Endothelial cell (in vitro differentiated cells): ENCODE measurements at regions not wholly inside any gene's neighbourhood (a gene's known extent, or its start where the extent isn't known, plus 50 kb on each side); places are given as distances from the start of the nearest gene placed in this dataset.

Experiments
- DNase-seq: peaks from one replicate; pipeline ENCODE4 v3.0.0; 2021; ENCODE audit warnings: low spot score
- H3K27ac Mint-ChIP-seq: one replicate; pipeline ENCODE4 v1.8.0; 2021; ENCODE audit warnings: mixed read lengths, inconsistent platforms; ENCODE audit not compliant: unreplicated experiment
- H3K27me3 Mint-ChIP-seq: one replicate; pipeline ENCODE4 v1.8.0; 2021; ENCODE audit warnings: mild to moderate bottlenecking, moderate library complexity, mixed read lengths, inconsistent platforms; ENCODE audit not compliant: unreplicated experiment
- H3K36me3 Mint-ChIP-seq: one replicate; pipeline ENCODE4 v1.8.0; 2021; ENCODE audit warnings: mild to moderate bottlenecking, low read depth, mixed read lengths, inconsistent platforms; ENCODE audit not compliant: unreplicated experiment
- H3K4me1 Mint-ChIP-seq: one replicate; pipeline ENCODE4 v1.8.0; 2021; ENCODE audit warnings: mild to moderate bottlenecking, mixed read lengths, inconsistent platforms; ENCODE audit not compliant: unreplicated experiment
- H3K4me3 Mint-ChIP-seq: one replicate; pipeline ENCODE4 v1.8.0; 2021; ENCODE audit warnings: mild to moderate bottlenecking, mixed read lengths, inconsistent platforms; ENCODE audit not compliant: unreplicated experiment
- H3K9me3 Mint-ChIP-seq: one replicate; pipeline ENCODE4 v1.8.0; 2021; ENCODE audit warnings: mixed read lengths, inconsistent platforms; ENCODE audit not compliant: unreplicated experiment
- TF ChIP-seq, protein P1 (sequence below): fragments of 200-600 bp; sonication (generic); IDR thresholded peaks from one replicate; pipeline ENCODE4 v1.5.0; 2021; ENCODE audit warnings: antibody characterized with exemption; ENCODE audit not compliant: unreplicated experiment

- H3K9me3 Mint-ChIP-seq = no peaks in the 10 kb centered on the region
- H3K4me3 Mint-ChIP-seq = no peak overlapping the region
- H3K36me3 Mint-ChIP-seq = no peaks in the 10 kb centered on the region
- TF ChIP-seq, protein P1, sequence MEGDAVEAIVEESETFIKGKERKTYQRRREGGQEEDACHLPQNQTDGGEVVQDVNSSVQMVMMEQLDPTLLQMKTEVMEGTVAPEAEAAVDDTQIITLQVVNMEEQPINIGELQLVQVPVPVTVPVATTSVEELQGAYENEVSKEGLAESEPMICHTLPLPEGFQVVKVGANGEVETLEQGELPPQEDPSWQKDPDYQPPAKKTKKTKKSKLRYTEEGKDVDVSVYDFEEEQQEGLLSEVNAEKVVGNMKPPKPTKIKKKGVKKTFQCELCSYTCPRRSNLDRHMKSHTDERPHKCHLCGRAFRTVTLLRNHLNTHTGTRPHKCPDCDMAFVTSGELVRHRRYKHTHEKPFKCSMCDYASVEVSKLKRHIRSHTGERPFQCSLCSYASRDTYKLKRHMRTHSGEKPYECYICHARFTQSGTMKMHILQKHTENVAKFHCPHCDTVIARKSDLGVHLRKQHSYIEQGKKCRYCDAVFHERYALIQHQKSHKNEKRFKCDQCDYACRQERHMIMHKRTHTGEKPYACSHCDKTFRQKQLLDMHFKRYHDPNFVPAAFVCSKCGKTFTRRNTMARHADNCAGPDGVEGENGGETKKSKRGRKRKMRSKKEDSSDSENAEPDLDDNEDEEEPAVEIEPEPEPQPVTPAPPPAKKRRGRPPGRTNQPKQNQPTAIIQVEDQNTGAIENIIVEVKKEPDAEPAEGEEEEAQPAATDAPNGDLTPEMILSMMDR = no peak
- H3K27me3 Mint-ChIP-seq = no peaks in the 10 kb centered on the region
- no peaks in the 10 kb centered on the region for H3K4me1 Mint-ChIP-seq
- no peak overlapping the region for H3K27ac Mint-ChIP-seq
- DNase-seq = no peak
Measured at GRCh38 chr16:49161191-49161590, 120.4 kb downstream of the CBLN1 start.

DNA sequence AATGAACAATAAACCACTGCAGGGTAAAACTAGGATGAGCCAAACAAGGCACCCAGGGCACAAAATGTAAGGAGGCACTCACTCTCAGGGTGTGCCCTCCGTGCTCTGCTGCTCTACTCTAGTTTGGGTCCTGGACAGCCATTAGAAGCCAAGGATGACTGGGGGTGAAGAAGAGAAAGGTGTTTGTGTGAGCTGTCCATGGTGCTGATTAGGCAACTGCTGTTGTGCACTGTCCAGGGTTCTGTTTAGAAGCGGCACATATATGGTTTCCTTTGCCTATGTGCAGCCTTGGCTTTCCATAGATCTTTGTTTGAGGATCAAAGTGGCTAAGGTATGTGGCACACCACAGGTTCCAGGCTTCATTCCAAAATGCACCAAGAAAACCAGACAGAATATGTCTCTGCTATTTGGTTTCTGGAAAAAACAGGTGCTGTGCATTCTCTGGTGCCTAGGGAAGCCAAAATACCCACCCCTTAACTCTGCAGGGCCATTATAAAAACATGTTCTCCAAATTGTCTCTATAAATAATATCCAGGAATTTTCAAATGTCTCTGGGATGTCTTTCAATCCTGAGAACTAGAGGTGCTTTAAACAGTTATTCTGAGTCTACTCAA lies 123.5 kb downstream of the CBLN1 start:
- peak; percentile 58 for DNase-seq
- Mint-ChIP-seq H3K27me3 (no peaks in the 10 kb centered on the region), H3K9me3 (no peaks in the 10 kb centered on the region), H3K4me1 (no peaks in the 10 kb centered on the region), H3K27ac (no peak overlapping the region), H3K36me3 (no peaks in the 10 kb centered on the region), H3K4me3 (no peak overlapping the region)
- TF ChIP-seq, protein P1 = no peak

DNA sequence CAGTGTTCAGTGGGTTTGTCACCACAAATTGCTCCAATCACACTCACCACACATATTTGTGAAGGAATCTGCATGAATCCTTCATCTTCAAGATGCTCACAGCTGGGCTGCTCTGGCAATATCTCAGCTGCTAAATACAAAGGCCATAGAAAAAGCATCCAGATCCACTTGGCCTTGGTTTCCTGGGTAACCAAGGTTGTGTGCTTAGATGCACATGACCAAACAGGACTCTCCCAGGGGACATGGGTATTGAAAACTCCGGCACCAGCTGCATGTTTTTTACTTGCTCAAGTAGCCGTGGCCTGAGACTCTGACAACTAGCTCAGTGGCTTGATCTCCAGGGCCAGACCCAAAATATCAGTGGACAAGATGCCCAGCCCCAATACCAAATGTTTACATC lies 131.3 kb downstream of the CBLN1 start:
- Mint-ChIP-seq H3K27me3 (no peaks in the 10 kb centered on the region), H3K36me3 (no peaks in the 10 kb centered on the region), H3K27ac (no peak overlapping the region), H3K9me3 (no peaks in the 10 kb centered on the region), H3K4me3 (no peak overlapping the region), H3K4me1 (peaks cover 15% of the 10 kb centered on the region)
- TF ChIP-seq, protein P1 = no peak
- DNase-seq = no peak

DNA sequence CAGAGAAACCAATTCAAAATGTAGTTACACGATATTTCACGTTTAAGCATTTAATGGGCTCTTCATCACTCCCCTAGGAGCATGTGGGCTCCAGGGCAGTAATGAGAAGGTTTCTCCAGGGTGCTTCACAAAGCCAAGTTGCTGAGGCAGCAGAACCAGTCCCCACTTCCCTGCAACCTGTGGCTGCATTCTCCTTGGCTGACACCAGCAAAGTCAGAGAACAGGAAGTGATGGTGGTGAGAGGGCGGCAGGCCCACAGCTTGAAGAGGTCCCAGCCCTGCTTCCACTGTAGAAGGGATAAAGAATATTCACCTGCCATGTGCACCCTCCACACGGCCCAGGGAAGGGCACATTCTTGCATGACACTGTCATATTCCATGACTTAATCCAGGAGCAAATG lies 133.2 kb downstream of the CBLN1 start:
- no peaks in the 10 kb centered on the region for H3K9me3 Mint-ChIP-seq
- no peaks in the 10 kb centered on the region for H3K36me3 Mint-ChIP-seq
- H3K4me3 Mint-ChIP-seq = no peak overlapping the region
- H3K4me1 Mint-ChIP-seq = peaks cover 15% of the 10 kb centered on the region
- TF ChIP-seq, protein P1 = no peak
- no peak overlapping the region for H3K27ac Mint-ChIP-seq
- no peaks in the 10 kb centered on the region for H3K27me3 Mint-ChIP-seq
- DNase-seq = no peak

- no peak for DNase-seq
- no peaks in the 10 kb centered on the region for H3K9me3 Mint-ChIP-seq
- no peak overlapping the region for H3K27ac Mint-ChIP-seq
- no peak overlapping the region for H3K4me3 Mint-ChIP-seq
- no peaks in the 10 kb centered on the region for H3K27me3 Mint-ChIP-seq
- TF ChIP-seq, protein P1 = no peak
- H3K4me1 Mint-ChIP-seq = no peaks in the 10 kb centered on the region
- H3K36me3 Mint-ChIP-seq = no peaks in the 10 kb centered on the region
Measured at GRCh38 chr16:49140618-49141017, 141.0 kb downstream of the CBLN1 start.
